ENCODE measurements at regions not wholly inside any gene's neighbourhood (a gene's known extent, or its start where the extent isn't known, plus 50 kb on each side); places are given as distances from the start of the nearest gene placed in this dataset.
"Not testable (repeated sequence)": the region's sequence is repeated elsewhere in the genome, so short reads cannot be mapped to it uniquely, and the experiment has no call there.

DNA sequence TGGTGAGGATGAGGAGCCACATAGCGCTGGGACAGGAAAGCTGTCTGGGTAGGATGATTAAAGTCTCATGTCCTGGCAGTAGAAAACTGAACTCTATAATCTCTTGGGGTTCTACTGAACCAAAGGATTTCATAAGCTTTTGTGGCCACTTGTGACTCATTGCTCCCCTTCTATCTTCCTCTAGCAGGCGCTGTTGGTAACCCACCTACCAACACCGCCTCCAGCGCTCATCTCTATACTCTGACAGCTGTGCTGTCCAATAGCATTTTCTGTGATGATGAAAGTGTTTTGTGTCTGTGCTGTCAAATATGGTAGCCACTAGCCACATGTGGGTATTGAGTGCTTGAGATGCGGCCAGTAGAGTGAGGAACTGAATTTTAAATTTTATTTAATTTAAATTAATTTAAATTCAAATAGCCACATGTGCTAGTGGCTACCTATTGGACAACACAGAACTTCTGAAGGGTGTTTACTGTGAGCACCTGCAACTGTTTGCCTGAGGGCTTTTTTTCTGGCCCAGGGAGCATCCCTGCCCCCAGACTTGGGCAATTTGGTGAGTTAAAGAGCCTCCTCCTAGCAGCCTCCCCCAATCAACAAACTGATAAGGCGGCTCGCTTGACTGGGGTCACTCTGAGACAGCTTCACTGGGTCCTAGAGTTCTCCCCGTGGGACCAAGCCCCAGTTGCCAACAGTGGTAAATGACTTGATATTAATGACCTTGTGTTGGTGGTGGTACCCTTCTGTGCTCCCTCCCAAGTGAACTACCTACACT lies 169.2 kb upstream of the ATP6AP2 start:
- DNase-seq (ENCODE audit: low spot score): no peak

DNA sequence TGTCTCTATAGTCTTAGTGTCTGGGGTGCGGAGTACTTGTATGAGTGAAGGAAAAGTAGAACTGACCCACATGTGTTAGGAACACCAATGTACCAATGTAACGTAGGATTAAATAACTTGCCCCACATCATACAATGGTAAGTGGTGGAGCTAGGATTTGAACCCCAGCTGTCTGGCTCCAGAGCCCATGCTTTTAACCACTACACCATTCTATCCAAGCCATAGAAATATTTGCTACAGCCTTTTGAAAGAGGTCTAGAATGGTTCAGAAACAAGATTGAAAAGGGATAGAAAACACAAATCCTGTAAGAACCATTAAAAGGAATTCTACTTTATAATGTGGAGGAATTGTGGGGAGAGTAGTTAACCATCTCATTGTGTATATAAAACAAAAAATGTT lies 169.9 kb upstream of the ATP6AP2 start:
- no peak for DNase-seq (ENCODE audit: low spot score)

DNA sequence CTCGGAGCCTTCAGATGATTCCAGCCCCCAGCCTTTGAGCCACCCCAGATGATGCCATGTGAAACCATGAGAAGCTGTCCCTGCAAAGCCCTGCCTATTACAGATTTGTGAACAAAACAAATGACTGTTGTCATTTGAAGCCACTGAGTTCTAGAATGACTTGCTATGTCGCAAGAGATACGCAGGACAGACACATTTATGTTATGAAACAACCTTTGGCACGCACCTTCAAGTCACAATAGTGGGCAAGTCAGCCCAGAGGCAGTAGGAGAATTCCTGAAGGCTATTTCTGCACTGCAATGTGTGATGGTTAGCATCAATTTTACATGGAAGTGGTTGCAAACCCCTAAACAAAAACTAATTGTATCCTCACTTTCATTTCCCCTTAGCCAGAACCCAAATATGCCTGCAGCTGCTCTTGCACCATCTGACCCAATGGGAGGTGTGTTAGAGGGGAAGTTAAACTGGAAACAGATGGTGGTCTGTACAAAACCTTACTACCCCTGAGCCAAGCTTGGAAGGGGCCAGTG lies 174.4 kb upstream of the ATP6AP2 start:
- no peak for DNase-seq (ENCODE audit: low spot score)

DNA sequence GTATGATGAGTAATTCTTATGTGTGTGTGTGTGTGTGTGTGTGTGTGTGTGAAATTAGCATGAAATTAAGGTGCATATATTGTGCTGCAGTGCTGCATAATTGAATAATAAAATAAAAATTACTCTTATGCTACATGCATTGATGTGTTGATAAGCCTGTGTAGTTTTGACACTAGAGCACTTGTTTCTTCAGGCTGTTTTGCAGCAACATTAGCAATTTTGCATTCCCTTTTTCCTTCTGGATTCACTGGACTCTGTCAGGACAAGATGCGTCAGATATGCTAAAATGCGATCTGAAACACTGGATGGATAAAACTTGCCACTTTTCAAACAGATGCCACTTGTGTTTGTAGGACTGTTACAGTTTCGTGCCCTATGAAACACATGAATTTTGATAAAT lies 175.4 kb upstream of the ATP6AP2 start:
- no peak for DNase-seq (ENCODE audit: low spot score)

DNA sequence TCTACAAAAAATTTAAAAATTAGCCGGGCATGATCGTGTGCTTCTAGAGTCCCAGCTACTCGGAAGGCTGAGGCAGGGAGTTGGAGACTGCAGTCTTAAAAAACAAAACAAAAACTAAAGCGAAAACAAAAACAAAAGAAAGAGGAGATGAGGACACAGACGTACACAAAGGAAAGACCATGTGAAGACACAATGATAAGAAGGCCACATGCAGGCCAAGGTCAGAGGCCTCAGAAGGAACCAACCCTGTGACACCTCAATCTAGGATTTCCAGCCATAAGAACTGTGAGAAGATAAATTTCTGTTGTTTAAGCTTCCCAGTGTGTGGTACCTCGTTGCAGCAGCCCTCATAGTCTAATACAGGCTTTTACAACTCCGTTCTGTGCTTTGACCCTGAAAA lies 177.0 kb upstream of the ATP6AP2 start:
- DNase-seq (ENCODE audit: low spot score): no peak

DNA sequence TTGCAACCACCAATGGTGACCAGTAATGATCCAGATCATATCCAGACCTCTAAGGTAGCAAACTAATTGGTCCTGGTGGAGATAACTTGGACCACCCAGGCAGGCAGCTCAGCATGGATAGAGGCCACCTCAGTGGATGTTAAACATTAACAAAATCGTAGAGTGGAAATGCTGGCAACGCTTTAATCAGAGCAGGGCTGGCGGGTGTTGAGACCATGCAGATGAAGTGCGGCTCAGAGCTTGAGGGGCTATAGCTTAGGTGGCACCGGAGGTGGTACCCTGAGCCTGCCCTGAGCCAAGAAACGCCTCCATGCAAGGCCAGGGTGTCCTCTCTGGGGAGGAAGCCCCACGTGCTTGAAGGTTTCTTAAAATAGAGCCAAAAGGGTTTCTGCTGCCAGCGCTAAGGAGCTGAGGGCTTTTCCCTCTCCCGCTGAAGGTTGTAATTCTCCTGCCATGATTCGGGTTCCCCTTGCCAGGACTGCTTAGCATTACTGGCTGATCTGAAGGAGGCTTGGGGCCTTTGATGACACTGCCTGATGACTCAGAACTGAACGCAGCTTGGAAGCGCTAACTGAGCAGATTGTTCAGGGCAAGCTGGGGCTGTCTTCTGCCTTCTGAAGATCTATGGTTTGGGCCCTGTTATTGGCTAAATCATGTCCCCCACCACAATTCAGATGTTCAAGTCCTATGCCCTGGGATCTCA lies 177.8 kb upstream of the ATP6AP2 start:
- DNase-seq (ENCODE audit: low spot score): no peak

DNA sequence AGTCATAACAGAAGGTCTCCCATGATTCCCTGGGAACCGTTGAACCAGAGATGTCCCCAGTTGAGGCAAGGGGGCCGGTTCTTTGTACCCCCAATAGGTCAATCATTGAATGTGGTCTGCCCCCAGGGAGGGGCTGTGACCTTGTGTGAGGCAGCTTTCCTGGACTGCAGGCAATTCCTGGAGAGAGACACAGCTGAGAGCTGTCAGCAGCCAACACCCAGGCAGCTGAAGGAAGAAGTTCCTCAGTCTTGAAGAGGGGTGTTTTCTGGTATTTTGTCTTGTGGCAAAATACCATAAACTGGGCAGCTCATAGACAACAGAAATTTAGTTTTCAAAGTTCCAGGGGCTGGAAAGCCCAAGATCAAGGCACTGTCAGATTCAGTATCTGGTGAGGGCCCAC lies 185.7 kb upstream of the ATP6AP2 start:
- DNase-seq (ENCODE audit: low spot score): no peak

DNA sequence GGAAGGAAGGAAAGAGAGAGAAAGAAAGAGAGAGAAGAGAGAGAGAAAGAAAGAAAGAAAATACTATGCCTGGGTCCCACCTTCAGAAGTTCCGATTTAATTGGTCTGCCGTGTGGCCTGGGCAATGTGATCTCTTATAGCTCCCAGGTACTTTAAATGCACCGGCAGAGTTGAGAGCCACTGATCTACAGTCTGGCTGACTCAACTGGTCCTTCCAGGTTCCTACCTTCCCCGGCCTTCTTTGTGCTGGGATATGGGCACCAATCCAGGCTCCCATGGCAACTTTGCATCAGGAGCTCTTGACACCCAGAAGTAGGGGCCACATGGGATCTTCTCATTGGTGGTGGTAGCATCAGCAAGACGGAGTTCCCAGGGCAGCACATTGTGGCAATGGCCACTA lies 186.5 kb upstream of the ATP6AP2 start:
- no peak for DNase-seq (ENCODE audit: low spot score)

DNA sequence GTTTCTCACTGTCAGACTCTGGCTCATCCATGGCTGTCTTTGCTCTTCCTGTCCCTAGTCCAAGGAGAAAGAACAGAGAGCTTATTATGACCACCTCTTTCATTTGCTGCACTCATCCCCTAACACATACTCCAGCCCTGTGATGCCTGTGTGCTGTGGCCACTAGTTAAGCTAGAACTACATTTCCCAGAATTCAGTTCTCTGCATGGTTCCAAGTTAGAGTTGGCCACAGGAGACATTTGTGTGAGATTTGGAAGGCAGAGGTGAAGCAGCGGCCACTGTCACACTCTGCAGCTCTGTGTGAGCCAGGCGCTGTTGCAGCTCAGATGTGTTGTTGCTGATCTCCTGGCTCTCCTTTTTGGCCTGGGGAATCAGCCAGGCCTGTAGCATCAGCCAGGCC lies 188.2 kb upstream of the ATP6AP2 start:
- DNase-seq (ENCODE audit: low spot score): no peak

DNA sequence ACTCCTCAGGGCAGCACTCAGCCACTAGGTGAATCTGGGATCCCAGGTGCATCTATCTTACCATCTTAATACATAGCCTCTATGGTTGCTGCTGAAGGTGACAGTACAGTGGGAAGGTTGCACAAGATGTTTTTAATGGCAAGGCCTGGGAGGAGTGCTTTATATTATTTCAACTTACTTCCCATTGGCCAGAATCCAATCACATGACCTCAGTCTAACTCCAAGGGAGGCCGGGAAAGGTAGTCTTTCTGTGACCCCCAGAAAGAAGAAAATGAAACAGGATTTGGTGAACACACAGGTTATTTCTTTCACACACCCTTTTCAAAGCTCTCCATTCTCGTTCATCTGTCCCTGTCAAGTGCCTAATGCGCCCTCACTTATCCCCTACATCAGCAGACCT lies 189.1 kb upstream of the ATP6AP2 start:
- DNase-seq (ENCODE audit: low spot score): no peak

DNA sequence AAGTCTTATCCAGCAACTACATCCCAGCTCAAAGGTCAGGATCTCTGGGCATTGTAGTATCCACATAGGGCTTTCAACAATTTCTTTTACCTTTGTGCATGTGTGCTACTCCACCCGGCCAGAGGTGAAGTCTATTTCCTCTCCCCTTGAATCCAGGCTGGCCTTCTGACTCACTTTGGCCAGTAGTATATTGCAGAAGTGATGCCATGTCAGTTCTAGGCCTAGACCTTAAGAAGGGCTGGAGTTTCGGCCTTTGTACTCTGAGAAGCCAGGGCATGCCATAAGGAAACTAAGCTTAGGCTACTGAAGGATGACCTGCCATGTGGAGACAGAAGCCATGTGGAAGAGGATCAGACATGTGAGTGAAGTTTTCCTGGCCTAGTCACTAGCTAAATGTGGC lies 191.2 kb upstream of the ATP6AP2 start:
- DNase-seq (ENCODE audit: low spot score): no peak

DNA sequence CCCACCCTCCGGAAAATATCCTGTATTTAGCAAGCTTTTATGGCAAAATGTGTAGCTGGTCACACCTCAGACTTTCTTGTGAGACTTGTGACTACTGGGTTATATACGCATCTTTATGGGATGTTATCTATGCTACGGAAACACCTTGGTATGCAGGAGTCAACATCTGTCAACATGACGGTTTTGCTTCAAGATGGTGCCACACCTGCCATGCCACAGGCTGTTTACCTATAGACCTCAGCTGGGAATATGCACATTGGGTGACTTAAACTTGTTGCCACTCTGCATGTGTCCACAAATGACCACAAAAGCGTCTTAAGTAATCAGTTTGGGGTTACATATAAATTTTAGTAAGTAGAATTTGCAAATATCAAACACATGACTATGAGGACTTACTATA lies 192.3 kb upstream of the ATP6AP2 start:
- DNase-seq (ENCODE audit: low spot score): no peak

DNA sequence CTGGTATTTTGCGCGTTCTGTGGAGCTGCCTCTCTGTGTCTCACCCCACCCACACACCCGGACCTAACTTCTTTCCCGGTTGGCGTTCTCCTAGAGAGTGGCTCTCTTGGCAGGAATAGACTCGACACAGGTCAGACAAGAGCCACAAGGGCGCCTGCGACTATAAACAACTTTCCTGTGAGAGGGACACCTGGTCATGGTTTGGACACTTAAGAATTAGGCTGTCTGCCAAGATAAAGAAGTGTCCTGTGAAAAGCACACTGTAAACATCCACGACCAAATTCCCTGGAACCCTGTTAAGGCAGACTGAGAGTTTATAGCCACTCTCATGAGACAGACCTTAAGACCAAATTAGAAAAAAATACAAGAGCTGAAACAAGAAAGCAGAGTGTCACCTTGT lies 192.9 kb upstream of the ATP6AP2 start:
- DNase-seq (ENCODE audit: low spot score): not testable (repeated sequence)

DNA sequence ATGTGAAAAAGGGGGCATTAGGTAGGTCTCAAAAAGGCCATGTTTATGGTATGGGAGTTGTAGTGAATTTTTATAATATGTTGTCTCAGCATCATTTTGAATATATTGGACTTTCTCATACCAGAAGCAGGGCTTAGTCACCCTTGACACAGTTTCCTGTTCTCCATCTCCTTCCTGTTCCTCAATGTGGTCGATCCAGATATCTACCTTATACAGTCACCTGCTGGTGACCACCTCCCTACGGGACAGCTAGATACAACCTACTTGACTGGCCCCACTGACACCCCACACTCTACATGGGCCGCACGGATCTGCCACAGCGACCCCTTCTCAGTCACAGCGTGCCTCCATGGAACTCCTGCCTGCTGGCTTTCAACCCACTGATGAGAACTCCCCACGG lies 193.5 kb upstream of the ATP6AP2 start:
- not testable (repeated sequence) for DNase-seq (ENCODE audit: low spot score)

DNA sequence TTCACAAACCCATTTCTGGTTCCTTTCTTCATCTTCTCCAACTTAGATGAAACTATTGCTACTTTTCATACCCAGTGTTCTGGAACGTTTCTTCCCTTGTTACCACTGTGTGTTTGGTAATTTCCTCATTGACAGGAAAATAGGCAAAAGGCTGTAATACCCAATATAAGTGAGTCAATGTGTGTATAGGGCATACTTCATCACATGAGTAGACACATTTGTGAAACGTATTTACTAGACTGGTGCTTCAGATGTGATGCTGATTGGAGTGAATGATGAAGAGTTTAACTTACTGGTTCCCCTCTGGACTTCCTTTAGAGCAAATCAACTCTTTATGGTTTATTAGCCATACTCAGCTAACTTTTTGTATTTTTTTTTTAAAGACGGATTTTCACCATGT lies 195.1 kb upstream of the ATP6AP2 start:
- DNase-seq (ENCODE audit: low spot score): no peak

DNA sequence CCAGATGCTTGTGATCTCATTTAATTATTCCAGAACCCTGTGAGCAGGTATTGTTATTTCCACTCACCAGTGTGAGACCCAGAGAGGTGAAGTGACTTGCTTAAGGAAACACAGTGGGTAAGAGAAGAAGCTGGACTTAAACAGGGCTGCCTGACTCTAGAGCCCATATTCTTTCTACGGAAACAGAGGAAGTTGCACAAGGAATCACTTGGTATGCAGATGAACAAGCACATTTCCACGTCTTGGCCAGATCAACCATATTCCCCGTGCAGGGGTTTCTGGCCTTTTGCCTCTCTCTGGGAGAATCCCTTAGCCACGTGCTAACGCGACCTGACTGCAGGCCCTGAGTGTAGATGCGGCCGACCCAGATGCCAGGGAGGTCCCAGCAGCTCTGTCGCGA lies 195.5 kb upstream of the ATP6AP2 start:
- no peak for DNase-seq (ENCODE audit: low spot score)

DNA sequence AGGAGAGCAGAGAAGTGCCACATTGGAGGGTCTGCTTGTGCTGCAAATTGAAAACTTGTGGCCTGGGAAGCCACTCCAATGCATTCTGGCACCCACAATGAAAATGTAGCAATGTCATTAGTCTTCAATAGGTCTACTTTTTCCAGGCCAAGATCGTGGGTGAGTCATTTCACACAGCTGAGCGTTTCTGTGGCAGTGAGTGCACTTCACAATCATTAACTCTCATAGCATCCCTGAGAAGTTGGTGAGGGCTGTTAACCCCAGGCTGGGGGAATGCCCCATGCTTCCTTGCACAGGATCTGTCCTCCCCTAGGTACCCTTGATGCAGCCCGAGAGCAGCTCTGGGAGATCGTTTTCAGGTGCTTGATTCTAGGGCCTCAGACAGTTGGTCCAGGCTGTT lies 196.8 kb upstream of the ATP6AP2 start:
- DNase-seq (ENCODE audit: low spot score): no peak

DNA sequence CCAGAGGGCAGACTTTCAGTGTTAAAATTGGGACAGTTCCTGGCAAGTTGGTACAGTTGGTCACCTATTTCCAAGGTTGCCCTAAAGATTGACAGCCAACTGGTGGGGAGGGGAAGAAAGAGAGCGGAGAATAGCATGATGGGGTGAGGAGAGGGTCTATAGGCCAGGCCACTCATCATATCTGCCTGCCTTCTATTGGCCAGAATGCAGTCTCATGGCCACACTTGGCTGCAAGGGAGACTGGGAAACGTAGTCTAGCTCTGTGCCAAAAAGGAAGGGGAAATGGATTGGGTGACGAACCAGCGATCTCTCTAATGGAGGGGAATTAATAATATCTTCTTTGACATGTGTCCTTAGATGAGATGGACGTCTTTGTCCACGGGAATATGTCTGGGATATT lies 197.4 kb upstream of the ATP6AP2 start:
- no peak for DNase-seq (ENCODE audit: low spot score)

DNA sequence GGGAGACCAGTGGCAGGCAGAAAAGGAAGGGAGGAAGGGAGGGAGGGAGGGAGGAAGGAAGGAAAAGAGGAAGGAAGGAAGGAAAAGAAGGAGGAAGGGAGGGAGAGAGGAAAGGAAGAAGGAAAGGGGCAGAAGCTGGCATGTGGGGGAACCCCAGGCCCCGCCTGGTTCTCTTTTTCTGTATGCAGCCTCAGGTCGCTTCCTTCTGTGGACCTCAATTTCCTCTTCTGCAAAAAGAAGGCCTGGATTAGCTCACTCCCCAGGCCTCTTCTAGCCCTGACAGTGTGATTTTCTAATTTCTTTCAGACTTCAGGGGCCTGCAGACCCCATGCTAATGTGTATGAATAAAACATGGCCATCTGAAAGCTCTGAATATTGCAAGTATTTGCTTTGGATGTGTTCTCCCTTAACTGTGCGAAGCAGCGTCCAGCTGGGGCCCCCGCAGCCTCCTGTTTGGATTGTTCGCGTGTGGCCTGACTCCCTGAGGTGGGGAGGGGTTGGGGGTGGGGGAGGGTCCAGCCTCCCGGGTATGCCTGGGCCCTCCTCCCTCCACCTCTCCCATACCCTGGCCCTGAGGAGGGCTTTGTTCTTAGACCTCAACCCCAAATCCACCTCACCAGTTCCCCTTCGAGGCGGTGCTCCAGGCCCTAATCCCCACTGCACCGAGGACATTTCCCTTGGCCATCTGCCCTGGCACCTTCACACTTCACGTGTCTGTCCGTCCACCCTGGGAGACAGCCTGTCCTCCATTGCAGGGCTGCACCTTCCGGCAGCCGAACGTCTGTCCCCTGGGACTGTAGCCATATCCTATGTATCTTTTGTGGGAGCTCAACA lies 199.9 kb upstream of the ATP6AP2 start:
- DNase-seq (ENCODE audit: low spot score): no peak

DNA sequence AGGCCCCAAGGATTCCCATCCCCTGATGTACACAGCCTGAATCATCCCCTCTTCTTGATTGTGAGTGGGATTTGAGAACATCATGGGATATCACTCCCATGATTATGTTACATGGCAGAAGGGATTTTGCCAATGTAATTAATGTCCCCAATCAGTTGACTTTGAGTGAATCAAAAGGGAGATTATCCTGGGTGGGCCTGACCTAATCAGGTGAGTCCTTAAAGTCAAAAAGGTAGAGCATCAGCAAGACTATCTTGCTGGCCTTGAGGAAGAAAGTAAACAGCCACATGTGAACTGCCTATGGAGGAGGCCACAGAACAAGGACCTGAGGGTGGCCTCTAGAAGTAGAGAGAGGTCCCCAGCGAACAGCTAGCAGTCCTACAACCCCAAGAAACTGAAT lies 203.1 kb upstream of the ATP6AP2 start:
- DNase-seq (ENCODE audit: low spot score): no peak

DNA sequence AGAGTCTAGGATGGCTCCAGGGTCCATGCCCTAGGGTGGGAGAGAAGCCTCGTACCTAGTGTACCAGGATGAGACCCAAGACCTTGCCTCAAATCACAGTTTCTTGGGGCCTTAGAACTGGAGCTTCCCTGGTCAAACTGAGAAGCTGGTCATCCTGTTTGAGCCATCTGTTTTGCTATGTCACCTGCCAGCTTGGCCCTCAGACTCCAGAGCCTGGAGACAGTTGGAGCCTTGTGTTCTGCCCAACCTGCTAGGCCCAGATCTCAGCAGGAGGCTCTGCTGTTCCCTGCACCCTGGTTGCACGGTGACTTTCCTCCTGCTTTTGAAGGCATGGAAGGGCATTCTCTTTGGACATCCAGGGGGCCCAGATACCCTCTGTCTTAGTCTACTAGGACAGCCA lies 206.3 kb upstream of the ATP6AP2 start:
- DNase-seq (ENCODE audit: low spot score): no peak

DNA sequence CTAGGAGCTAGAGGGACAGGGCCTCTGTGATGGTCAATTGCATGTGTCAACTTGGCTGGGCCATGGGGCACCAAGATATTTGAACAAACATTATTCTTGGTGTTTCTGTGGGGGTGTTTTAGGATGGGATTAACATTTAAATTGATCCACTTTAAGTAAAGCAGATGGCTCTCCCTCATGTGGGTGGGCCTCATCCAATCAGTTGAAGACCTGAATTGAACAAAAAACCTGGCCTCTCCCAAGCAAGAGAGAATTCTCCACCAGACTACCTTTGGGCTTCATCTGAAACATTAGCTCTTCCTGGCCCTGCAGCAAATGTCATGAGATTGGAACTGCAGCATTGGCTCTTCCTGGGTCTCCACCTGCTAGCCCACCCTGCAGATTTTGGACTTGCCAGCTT lies 207.1 kb upstream of the ATP6AP2 start:
- DNase-seq (ENCODE audit: low spot score): no peak

DNA sequence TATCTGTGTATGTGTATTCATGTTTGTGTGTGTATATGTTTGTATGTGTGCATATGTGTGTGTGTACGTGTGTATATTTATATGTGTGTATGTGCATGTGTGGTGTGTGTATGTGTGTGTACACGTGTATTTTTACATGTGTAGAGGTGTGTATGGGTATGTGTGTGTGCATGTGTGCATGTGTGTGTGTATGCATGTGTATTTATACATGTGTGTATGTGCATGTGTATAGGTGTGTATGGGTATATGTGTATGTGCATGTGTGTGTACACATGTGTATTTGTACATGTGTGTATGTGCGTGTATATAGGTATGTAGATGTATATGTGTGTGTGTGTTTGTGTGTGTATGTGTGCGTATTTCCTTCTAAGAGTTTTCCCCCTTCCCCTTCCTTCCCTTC lies 207.7 kb upstream of the ATP6AP2 start:
- no peak for DNase-seq (ENCODE audit: low spot score)
